ENCODE measurements at regions not wholly inside any gene's neighbourhood (a gene's known extent, or its start where the extent isn't known, plus 50 kb on each side); places are given as distances from the start of the nearest gene placed in this dataset.

DNA sequence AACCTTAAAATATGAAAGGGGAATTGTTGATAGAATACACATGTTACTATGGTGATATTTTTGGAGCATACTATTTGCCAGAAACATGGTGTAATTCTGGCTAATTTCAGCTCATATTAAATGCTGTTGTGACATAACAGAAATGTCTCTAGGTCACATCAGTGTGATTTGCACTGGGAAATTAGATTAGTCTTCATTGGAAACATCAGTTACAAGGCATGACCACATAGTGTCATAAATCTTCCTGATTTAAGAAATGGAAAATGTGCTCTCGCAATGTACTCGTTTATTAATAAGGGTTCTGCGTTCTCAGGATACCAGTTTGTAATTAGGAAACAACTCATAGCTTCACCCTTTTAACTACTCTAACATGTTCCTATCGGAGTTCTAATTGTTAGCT lies 72.9 kb upstream of the GYPA start:
- no TSS peak for BruUV-seq (replicated peaks)
- Histone ChIP-seq H3K4me1 (ENCODE audit: control insufficient read depth, extremely low read depth, insufficient read depth, low read length) (no peaks in the 10 kb centered on the region), H3K4me3 (replicated peaks in 1 of 3; ENCODE audit: insufficient read depth in 1 of 3, low read depth in 1 of 3, low read length in 3 of 3) (no peak overlapping the region), H3K9ac (replicated peaks; ENCODE audit: extremely low read depth, insufficient read depth, low read length) (no peak overlapping the region), H3K4me2 (ENCODE audit: insufficient read depth, low read length) (no peak overlapping the region), H3K79me2 (ENCODE audit: control insufficient read depth, insufficient read depth, low read length) (no peaks in the 10 kb centered on the region), H3K27ac (ENCODE audit: insufficient read depth, low read depth, low read length) (no peak overlapping the region), H4K20me1 (replicated peaks; ENCODE audit: control insufficient read depth, extremely low read depth, insufficient read depth, low read length) (no peaks in the 10 kb centered on the region), H2AFZ (ENCODE audit: low read depth, low read length) (no peak overlapping the region), H3K27me3 (ENCODE audit: control insufficient read depth in 2 of 2, insufficient read depth in 2 of 2, low read length in 2 of 2) (peaks cover 0 to 2% of the 10 kb centered on the region in 2 experiments), H3K9me1 (replicated peaks; ENCODE audit: control insufficient read depth, extremely low read depth, insufficient read depth, low read length) (no peaks in the 10 kb centered on the region), H3K9me3 (replicated peaks; ENCODE audit: control insufficient read depth, insufficient read depth, low read length) (no peaks in the 10 kb centered on the region), H3K36me3 (ENCODE audit: control insufficient read depth in 2 of 2, extremely low read depth in 1 of 2, insufficient read depth in 2 of 2, low read length in 2 of 2) (no peaks in the 10 kb centered on the region)
- FAIRE-seq: no peak
- intact Hi-C loops (cut with micrococcal nuclease): no loop called here
- DNase-seq (ENCODE audit: low read depth, low spot score): no peak
- POLR2A ChIA-PET: no interaction called here
- dilution Hi-C loops (cut with MboI; ENCODE audit: extremely low pct_ligation_motif_present, low sequenced_read_pairs): no loop called here
- TF ChIP-seq, protein P1, sequence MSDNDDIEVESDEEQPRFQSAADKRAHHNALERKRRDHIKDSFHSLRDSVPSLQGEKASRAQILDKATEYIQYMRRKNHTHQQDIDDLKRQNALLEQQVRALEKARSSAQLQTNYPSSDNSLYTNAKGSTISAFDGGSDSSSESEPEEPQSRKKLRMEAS (IDR thresholded peaks at IDR 0.05; ENCODE audit: insufficient read depth, insufficient read length): no peak
- TF ChIP-seq FOS (IDR thresholded peaks at IDR 0.05; ENCODE audit: borderline replicate concordance, insufficient read depth, low read length) (no peak), POLR2A (IDR thresholded peaks at IDR 0.05; ENCODE audit: low read depth, low read length) (no peak), GATA2 (IDR thresholded peaks at IDR 0.05; ENCODE audit: insufficient read depth, insufficient read length, low read depth, low read length) (no peak), POLR2AphosphoS5 (IDR thresholded peaks at IDR 0.05; ENCODE audit: insufficient read depth, low read depth, low read length) (no peak), MYC (IDR thresholded peaks at IDR 0.05; ENCODE audit: low read depth, low read length) (no peak), CTCF (IDR thresholded peaks at IDR 0.05; ENCODE audit: extremely low read depth in 1 of 2, insufficient read depth in 1 of 2, low read depth in 1 of 2, low read length in 2 of 2) (no peak), JUN (IDR thresholded peaks at IDR 0.05; ENCODE audit: borderline replicate concordance, insufficient read depth, insufficient read length, low read depth) (no peak), EZH2 (IDR thresholded peaks at IDR 0.05; ENCODE audit: borderline replicate concordance, low read depth, low read length, severe bottlenecking) (no peak)
- CTCF ChIA-PET: interaction anchor here (1.2 kb wide), 1 partner anchor 20 kb away, joined by 3 read pairs; no protein-coding TSS in a partner anchor

Data from endothelial cell of umbilical vein (primary cell).